Activated naive CD4-positive, alpha-beta T cell treated with anti-CD3 and anti-CD28 coated beads for 36 hours (primary cell): ENCODE measurements at regions not wholly inside any gene's neighbourhood (a gene's known extent, or its start where the extent isn't known, plus 50 kb on each side); places are given as distances from the start of the nearest gene placed in this dataset.
"Not testable (repeated sequence)": the region's sequence is repeated elsewhere in the genome, so short reads cannot be mapped to it uniquely, and the experiment has no call there.

Experiments used
- CTCF ChIA-PET: fragments of 350-600 bp; sonication (Branson Sonifier 250); formaldehyde crosslinking; loops from one replicate; lab custom pipeline; 2021; ENCODE audit warnings: antibody characterized with exemption; lab: Charles Lee
- DNase-seq: peaks from one replicate; pipeline ENCODE4 v3.0.0-alpha.2; 2020
- H3K27ac Mint-ChIP-seq: one replicate; pipeline ENCODE4 v1.8.0; 2021; ENCODE audit warnings: mild to moderate bottlenecking, mixed read lengths
- H3K27me3 Mint-ChIP-seq: one replicate; pipeline ENCODE4 v1.8.0; 2021; ENCODE audit warnings: low read depth, mixed read lengths
- H3K36me3 Mint-ChIP-seq: one replicate; pipeline ENCODE4 v1.8.0; 2021; ENCODE audit warnings: low read depth, mixed read lengths
- H3K4me1 Mint-ChIP-seq: one replicate; pipeline ENCODE4 v1.8.0; 2021; ENCODE audit warnings: low read depth, mixed read lengths
- H3K4me3 Mint-ChIP-seq: one replicate; pipeline ENCODE4 v1.8.0; 2021; ENCODE audit warnings: mild to moderate bottlenecking, moderate library complexity, mixed read lengths
- H3K9me3 Mint-ChIP-seq: one replicate; pipeline ENCODE4 v1.8.0; 2021; ENCODE audit warnings: mixed read lengths
- intact Hi-C: fragments of 100-400 bp; cut with micrococcal nuclease; formaldehyde crosslinking; loops from one replicate; pipeline ENCODE4 v1.15.1; 2023

- intact Hi-C loops = not testable (repeated sequence)
Measured at GRCh38 chr18:14940106-14940505, 192.1 kb downstream of the ANKRD30B start.

DNA sequence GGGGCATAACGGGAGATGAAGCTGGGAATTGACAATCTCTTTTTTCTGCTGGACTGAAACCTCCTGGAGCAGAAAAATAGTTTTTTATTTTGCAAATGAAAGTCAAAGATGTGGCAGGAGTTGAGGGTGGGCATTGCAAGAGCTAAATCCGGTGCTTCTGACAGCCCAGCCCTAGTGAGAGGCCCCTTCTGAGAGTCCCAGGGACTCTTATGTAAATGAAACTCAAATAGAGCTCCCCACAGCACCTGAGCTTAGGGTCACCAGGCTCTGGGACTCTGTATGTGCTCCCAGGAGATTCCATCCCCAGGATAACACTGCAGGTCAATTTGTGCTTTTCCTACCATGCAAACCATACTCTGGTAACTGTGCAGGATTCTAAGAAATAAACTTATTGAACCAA is 192.8 kb downstream of the ANKRD30B start:
- H3K27ac Mint-ChIP-seq = no peak overlapping the region
- no peaks in the 10 kb centered on the region for H3K27me3 Mint-ChIP-seq
- H3K4me3 Mint-ChIP-seq = no peak overlapping the region
- H3K36me3 Mint-ChIP-seq = no peaks in the 10 kb centered on the region
- DNase-seq = no peak
- CTCF ChIA-PET = no interaction called here
- H3K4me1 Mint-ChIP-seq = no peaks in the 10 kb centered on the region
- H3K9me3 Mint-ChIP-seq = no peaks in the 10 kb centered on the region
- intact Hi-C loops = no loop called here

More at GRCh38 chr18:14940106-14940505, 192.1 kb downstream of the ANKRD30B start:
- H3K36me3 Mint-ChIP-seq, DNase-seq, CTCF ChIA-PET, H3K4me1 Mint-ChIP-seq, H3K27me3 Mint-ChIP-seq, H3K9me3 Mint-ChIP-seq, H3K4me3 Mint-ChIP-seq, H3K27ac Mint-ChIP-seq: not testable (repeated sequence)

GRCh38 chr18:14941256-14941655 is 193.3 kb downstream of the ANKRD30B start:
- no peaks in the 10 kb centered on the region for H3K27me3 Mint-ChIP-seq
- no peak overlapping the region for H3K4me3 Mint-ChIP-seq
- H3K9me3 Mint-ChIP-seq = no peaks in the 10 kb centered on the region
- H3K36me3 Mint-ChIP-seq = no peaks in the 10 kb centered on the region
- DNase-seq = no peak
- H3K27ac Mint-ChIP-seq = no peak overlapping the region
- CTCF ChIA-PET = no interaction called here
- intact Hi-C loops = no loop called here
- H3K4me1 Mint-ChIP-seq = no peaks in the 10 kb centered on the region

GRCh38 chr18:14941792-14942191 is 193.8 kb downstream of the ANKRD30B start:
- Mint-ChIP-seq H3K4me1 (no peaks in the 10 kb centered on the region), H3K27me3 (no peaks in the 10 kb centered on the region), H3K27ac (no peak overlapping the region), H3K4me3 (no peak overlapping the region), H3K9me3 (no peaks in the 10 kb centered on the region), H3K36me3 (no peaks in the 10 kb centered on the region)
- no peak for DNase-seq
- intact Hi-C loops = no loop called here
- CTCF ChIA-PET = no interaction called here

DNA sequence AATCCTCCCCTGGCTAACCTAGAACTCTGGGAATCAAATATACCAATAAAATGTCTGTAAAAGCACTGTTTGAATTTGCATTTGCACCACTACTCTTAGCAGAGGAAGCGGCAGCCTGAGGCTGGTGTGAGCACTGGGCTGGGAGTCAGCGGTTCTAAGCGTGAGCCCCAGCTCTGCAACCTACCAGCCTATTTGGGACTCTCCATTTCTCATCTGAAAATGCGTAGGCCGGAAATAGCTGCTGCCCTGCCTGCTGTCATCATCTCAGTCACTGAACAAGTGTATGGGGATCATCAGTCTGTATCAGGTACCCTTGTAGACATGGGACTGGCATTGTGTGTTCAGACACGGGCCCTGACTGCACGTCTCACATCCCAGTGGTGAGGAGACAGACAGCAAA is 194.3 kb downstream of the ANKRD30B start:
- intact Hi-C loops = no loop called here
- CTCF ChIA-PET = no interaction called here
- H3K36me3 Mint-ChIP-seq = no peaks in the 10 kb centered on the region
- no peak for DNase-seq
- H3K4me1 Mint-ChIP-seq = no peaks in the 10 kb centered on the region
- H3K27me3 Mint-ChIP-seq = no peaks in the 10 kb centered on the region
- H3K9me3 Mint-ChIP-seq = no peaks in the 10 kb centered on the region
- no peak overlapping the region for H3K27ac Mint-ChIP-seq
- H3K4me3 Mint-ChIP-seq = no peak overlapping the region

- Mint-ChIP-seq H3K4me1 (no peaks in the 10 kb centered on the region), H3K9me3 (no peaks in the 10 kb centered on the region), H3K27ac (no peak overlapping the region), H3K27me3 (no peaks in the 10 kb centered on the region), H3K4me3 (no peak overlapping the region), H3K36me3 (no peaks in the 10 kb centered on the region)
- DNase-seq = no peak
- CTCF ChIA-PET = no interaction called here
- intact Hi-C loops = no loop called here
Measured at GRCh38 chr18:14943486-14943885, 195.5 kb downstream of the ANKRD30B start.

DNA sequence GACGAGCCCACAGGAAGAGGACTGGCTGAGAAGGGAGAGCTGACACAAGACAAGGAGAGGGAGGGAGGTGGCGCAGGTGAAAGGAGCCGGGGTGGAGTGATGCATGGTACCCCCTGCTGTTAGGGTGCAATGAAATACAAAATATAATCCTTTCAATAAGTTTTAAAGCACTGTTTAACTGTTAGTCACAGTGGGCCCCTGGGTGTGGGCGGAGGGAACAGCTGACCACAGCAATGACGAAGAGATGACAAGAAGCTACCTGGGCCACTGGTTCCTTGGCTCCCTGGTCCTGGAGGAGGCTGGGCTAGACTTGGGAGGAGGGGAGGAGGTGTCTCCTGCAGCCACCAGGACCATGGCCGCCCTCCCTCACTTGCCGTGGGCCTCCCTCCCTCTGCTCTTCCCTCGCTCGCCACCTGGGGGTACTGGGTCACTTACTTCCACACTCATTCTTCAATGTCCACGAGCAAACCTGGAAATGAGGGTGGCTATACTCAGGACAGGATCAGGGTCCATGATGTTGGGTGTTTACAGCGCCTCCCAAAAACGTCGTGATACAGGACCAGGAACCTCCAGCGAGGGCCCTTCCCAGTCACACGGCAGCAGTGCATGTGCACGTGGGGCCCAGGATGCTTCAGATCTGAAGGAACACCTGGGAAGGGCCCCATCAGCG is 196.1 kb downstream of the ANKRD30B start:
- no peak for DNase-seq
- Mint-ChIP-seq H3K27me3 (no peaks in the 10 kb centered on the region), H3K9me3 (no peaks in the 10 kb centered on the region), H3K4me3 (no peak overlapping the region), H3K27ac (no peak overlapping the region), H3K4me1 (no peaks in the 10 kb centered on the region), H3K36me3 (no peaks in the 10 kb centered on the region)
- intact Hi-C loops = no loop called here
- CTCF ChIA-PET = no interaction called here

GRCh38 chr18:14944838-14945237 is 196.9 kb downstream of the ANKRD30B start:
- Mint-ChIP-seq H3K4me1 (no peaks in the 10 kb centered on the region), H3K36me3 (no peaks in the 10 kb centered on the region), H3K27ac (no peak overlapping the region), H3K27me3 (no peaks in the 10 kb centered on the region), H3K4me3 (no peak overlapping the region), H3K9me3 (no peaks in the 10 kb centered on the region)
- no peak for DNase-seq
- CTCF ChIA-PET = no interaction called here
- intact Hi-C loops = no loop called here

- no peak overlapping the region for H3K27ac Mint-ChIP-seq
- intact Hi-C loops = no loop called here
- H3K4me3 Mint-ChIP-seq = no peak overlapping the region
- no peaks in the 10 kb centered on the region for H3K4me1 Mint-ChIP-seq
- no peaks in the 10 kb centered on the region for H3K9me3 Mint-ChIP-seq
- CTCF ChIA-PET = no interaction called here
- H3K36me3 Mint-ChIP-seq = no peaks in the 10 kb centered on the region
- H3K27me3 Mint-ChIP-seq = no peaks in the 10 kb centered on the region
- DNase-seq = no peak
Measured at GRCh38 chr18:14945286-14945685, 197.3 kb downstream of the ANKRD30B start.

- Mint-ChIP-seq H3K36me3 (no peaks in the 10 kb centered on the region), H3K27me3 (no peaks in the 10 kb centered on the region), H3K27ac (no peak overlapping the region), H3K4me1 (no peaks in the 10 kb centered on the region), H3K4me3 (no peak overlapping the region), H3K9me3 (no peaks in the 10 kb centered on the region)
- intact Hi-C loops = no loop called here
- CTCF ChIA-PET = no interaction called here
- no peak for DNase-seq
Measured at GRCh38 chr18:14945984-14946383, 198.0 kb downstream of the ANKRD30B start.

DNA sequence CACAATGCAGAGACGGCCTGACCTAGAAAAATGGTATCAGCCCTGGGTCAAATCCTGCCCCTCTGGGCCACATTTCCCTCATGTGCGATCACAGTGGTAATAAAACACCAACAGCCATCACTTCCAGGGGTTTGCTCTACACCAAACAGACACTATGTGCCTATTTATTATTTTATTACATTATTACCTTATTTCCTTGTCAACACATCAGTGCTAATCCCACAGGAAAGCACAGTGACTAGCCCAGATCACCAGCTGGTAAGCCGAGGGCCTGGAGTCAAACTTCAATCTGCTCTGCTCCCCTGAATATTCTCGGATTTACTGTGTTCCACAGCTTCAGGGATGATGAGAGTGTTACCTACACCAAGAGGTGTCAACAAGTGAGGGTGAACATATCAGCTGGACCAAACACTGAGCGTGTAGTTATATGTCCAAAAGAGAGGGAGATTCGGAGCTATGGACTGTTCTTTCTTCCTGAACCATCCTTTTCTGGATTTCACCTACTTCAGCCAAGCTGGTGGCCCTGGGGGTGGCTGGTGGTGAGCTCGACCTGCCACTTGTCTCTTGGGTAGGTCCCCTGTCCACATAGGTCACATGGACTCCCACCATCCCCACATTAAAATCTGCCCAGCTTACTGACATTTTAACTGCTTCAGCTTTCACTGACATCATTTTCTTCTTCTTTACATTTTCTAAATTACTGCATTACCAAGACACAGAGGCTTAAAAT is 198.9 kb downstream of the ANKRD30B start:
- H3K27ac Mint-ChIP-seq, H3K4me1 Mint-ChIP-seq, H3K27me3 Mint-ChIP-seq, H3K9me3 Mint-ChIP-seq, H3K36me3 Mint-ChIP-seq, CTCF ChIA-PET, H3K4me3 Mint-ChIP-seq, DNase-seq, intact Hi-C loops: not testable (repeated sequence)

DNA sequence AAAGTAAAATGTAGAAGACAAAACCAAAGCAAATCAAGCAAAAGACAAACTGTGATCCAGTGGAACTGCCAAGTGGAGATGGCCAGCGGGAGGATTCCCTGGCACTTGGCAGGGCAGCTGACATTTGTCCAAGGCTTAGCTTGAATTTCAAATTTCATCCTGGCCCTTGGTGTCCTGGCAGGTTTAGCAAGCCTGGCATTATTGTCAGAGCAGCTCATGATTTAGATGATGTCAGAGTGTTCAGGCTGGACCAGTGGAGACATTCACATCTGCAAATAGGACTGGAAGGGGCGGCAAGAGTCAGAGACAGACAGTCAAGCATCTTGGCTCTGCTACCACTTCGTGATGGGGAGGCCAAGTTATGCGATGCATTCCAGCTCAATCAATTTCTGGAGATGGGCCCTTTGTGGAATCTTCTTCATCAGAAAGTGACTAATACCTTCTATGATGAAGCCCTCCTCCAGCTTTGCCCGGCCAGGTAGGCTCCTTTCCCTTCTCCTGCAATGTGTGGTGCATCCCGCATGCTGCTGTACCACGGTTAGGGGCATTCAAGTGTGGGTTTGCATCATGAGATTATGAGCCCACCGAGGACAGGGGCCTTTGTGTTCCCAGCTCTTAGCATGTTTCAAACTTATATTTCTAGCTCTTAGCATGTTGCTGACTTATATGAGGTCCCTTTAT is 199.7 kb downstream of the ANKRD30B start:
- Mint-ChIP-seq H3K27me3 (no peaks in the 10 kb centered on the region), H3K4me3 (no peak overlapping the region), H3K9me3 (no peaks in the 10 kb centered on the region), H3K27ac (no peak overlapping the region), H3K36me3 (no peaks in the 10 kb centered on the region), H3K4me1 (no peaks in the 10 kb centered on the region)
- intact Hi-C loops = no loop called here
- CTCF ChIA-PET = no interaction called here
- DNase-seq = no peak

DNA sequence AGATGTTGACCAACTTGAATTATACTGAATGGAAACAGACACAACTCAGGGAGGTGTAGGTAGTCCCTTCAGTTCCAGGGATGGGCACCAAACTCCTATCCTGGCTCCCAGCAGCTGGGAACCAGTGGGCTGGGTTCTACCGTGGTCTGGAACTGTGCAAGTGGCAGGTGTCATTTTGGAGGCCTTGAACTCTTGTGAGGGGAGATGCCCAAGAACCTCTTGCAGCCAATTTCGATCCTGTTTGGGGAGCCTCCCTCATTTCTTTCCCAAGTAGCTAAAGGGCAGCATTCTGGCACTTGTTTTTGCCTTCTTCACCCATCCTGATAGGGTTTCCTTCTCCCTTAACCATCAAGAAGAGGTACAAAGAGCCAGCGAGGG is 200.2 kb downstream of the ANKRD30B start:
- intact Hi-C loops = no loop called here
- DNase-seq = no peak
- H3K4me1 Mint-ChIP-seq = no peaks in the 10 kb centered on the region
- H3K36me3 Mint-ChIP-seq = no peaks in the 10 kb centered on the region
- no peak overlapping the region for H3K4me3 Mint-ChIP-seq
- no peak overlapping the region for H3K27ac Mint-ChIP-seq
- CTCF ChIA-PET = no interaction called here
- H3K9me3 Mint-ChIP-seq = no peaks in the 10 kb centered on the region
- H3K27me3 Mint-ChIP-seq = no peaks in the 10 kb centered on the region
